Mesendoderm (in vitro differentiated cells): ENCODE measurements at regions not wholly inside any gene's neighbourhood (a gene's known extent, or its start where the extent isn't known, plus 50 kb on each side); places are given as distances from the start of the nearest gene placed in this dataset.

Experiments
- DNase-seq: peaks from one replicate; pipeline ENCODE4 v3.0.0; 2013
- H2AK5ac ChIP-seq: 2 replicates; pipeline ENCODE4 v1.6.1; 2013; ENCODE audit warnings: low read length, inconsistent platforms
- H2BK120ac ChIP-seq: 2 replicates; pipeline ENCODE4 v1.6.1; 2013; ENCODE audit warnings: low read depth, mild to moderate bottlenecking, low read length, moderate library complexity, mixed read lengths
- H2BK15ac ChIP-seq: replicated peaks from 2 replicates; pipeline ENCODE4 v1.6.1; 2013; ENCODE audit warnings: low read depth, mild to moderate bottlenecking, moderate library complexity
- H2BK5ac ChIP-seq: 2 replicates; pipeline ENCODE4 v1.6.1; 2013; ENCODE audit warnings: low read length, inconsistent platforms
- H3K18ac ChIP-seq: 2 replicates; pipeline ENCODE4 v1.6.1; 2013; ENCODE audit warnings: mild to moderate bottlenecking, low read length, mixed read lengths
- H3K23ac ChIP-seq: one replicate; pipeline ENCODE4 v1.6.1; 2013; ENCODE audit warnings: low read length
- H3K27ac ChIP-seq: 2 replicates; pipeline ENCODE4 v1.5.1; 2013; ENCODE audit warnings: low read depth, mild to moderate bottlenecking, inconsistent platforms, low read length, moderate library complexity
- H3K27me3 ChIP-seq: 2 replicates; pipeline ENCODE4 v1.6.1; 2013; ENCODE audit warnings: low read length, control low read depth, mild to moderate bottlenecking, inconsistent platforms; ENCODE audit not compliant: insufficient read depth, poor library complexity
- H3K36me3 ChIP-seq: 2 replicates; pipeline ENCODE4 v1.6.1; 2013; ENCODE audit warnings: low read length, inconsistent platforms; ENCODE audit not compliant: control insufficient read depth, insufficient read depth
- H3K4ac ChIP-seq: one replicate; pipeline ENCODE4 v1.6.1; 2013; ENCODE audit warnings: low read depth, mild to moderate bottlenecking, low read length, moderate library complexity
- H3K4me1 ChIP-seq: 2 replicates; pipeline ENCODE4 v1.6.1; 2013; ENCODE audit warnings: low read depth, low read length, inconsistent platforms; ENCODE audit not compliant: control insufficient read depth
- H3K4me2 ChIP-seq: 2 replicates; pipeline ENCODE4 v1.6.1; 2013; ENCODE audit warnings: low read length
- H3K4me3 ChIP-seq: 2 replicates; pipeline ENCODE4 v1.5.1; 2013; ENCODE audit warnings: mild to moderate bottlenecking, low read length
- H3K56ac ChIP-seq: one replicate; pipeline ENCODE4 v1.6.1; 2013; ENCODE audit warnings: low read length
- H3K79me1 ChIP-seq: 2 replicates; pipeline ENCODE4 v1.6.1; 2013; ENCODE audit warnings: low read length, inconsistent platforms
- H3K79me2 ChIP-seq: 2 replicates; pipeline ENCODE4 v1.6.1; 2013; ENCODE audit warnings: mild to moderate bottlenecking, low read length; ENCODE audit not compliant: control insufficient read depth, insufficient read depth
- H3K9ac ChIP-seq: 2 replicates; pipeline ENCODE4 v1.6.1; 2013; ENCODE audit warnings: low read length, inconsistent platforms
- H4K5ac ChIP-seq: one replicate; pipeline ENCODE4 v1.6.1; 2013; ENCODE audit warnings: low read length
- H4K8ac ChIP-seq: one replicate; pipeline ENCODE4 v1.6.1; 2013; ENCODE audit warnings: low read depth, mild to moderate bottlenecking, control low read depth, low read length, moderate library complexity
- WGBS: extraction: QIAGEN DNeasy Blood & Tissue Kit; methylation state at CpG from one replicate; pipeline ENCODE4 v1.1.7; 2013; ENCODE audit warnings: low lambda C conversion rate, missing lambda C conversion rate; ENCODE audit not compliant: insufficient coverage; ENCODE audit errors: extremely low coverage; 5-methylcytosine and 5-hydroxymethylcytosine counted together

DNA sequence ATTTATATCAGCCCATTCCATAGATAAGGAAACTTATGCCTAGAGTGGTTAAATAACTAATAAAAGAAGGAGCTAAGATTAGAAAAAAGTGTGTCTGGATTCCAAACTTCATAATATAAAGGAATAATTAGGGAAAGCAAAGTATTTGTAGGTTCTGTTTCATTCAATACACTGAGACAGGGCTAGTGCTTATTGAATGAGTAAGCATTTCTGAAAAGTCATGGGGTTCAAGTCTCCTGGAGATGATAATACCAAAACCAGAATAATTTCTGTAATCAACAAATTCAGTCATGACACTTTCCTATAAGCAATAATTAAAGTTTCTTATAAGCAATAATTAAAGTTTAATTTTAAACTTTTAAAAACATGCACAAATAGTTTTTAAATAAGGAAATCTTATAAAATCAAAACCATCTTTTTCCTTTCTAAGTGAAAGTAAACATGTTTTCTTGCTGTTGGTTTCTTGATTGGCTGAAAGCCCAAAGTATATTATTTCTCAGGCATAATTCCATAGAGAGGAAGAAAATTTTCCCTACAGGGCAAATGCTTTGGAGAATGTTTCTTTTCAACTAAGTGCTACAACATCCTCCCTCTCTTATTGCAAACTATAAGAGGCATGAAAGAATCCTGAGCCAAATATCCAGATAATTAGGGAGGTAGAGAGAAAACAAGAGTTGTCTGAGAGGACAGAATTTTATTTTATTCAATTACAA lies 510.2 kb downstream of the PRELID2 start:
- Histone ChIP-seq H3K4me2 (no peak overlapping the region), H4K5ac (no peak overlapping the region), H3K4me1 (no peaks in the 10 kb centered on the region), H3K4me3 (no peak overlapping the region), H3K9ac (no peak overlapping the region), H4K8ac (no peak overlapping the region), H2BK5ac (no peak overlapping the region), H3K56ac (no peak overlapping the region), H3K18ac (no peak overlapping the region), H2BK15ac (no peak overlapping the region), H3K79me2 (no peaks in the 10 kb centered on the region), H3K27ac (no peak overlapping the region), H2AK5ac (no peak overlapping the region), H2BK120ac (no peak overlapping the region), H3K23ac (no peak overlapping the region), H3K4ac (no peak overlapping the region), H3K79me1 (no peaks in the 10 kb centered on the region), H3K27me3 (no peaks in the 10 kb centered on the region), H3K36me3 (no peaks in the 10 kb centered on the region)
- no peak for DNase-seq

DNA sequence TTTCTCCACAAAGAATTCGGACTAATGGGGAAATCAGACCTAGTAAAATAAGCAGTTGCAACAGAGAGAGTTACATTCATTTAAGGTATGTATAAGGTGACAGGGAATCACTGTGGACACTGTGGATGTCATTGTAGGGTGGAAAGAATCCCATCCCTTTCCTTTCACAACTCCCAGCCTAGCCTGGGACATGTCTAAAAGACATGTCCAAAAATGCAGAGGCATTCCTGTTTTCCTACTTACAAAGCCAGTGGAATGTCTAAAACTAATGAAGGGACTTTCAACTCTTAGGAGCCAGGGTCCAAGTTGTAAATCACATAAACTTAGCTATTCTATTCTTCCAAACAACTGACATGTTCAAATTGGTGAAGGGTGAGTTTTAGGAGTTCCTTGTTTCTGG lies 511.0 kb downstream of the PRELID2 start:
- Histone ChIP-seq H2BK120ac (no peak overlapping the region), H3K23ac (no peak overlapping the region), H3K56ac (no peak overlapping the region), H4K5ac (no peak overlapping the region), H3K79me2 (no peaks in the 10 kb centered on the region), H3K9ac (no peak overlapping the region), H3K4me1 (no peaks in the 10 kb centered on the region), H3K4ac (no peak overlapping the region), H2BK15ac (no peak overlapping the region), H3K27ac (no peak overlapping the region), H3K79me1 (no peaks in the 10 kb centered on the region), H3K36me3 (no peaks in the 10 kb centered on the region), H2BK5ac (no peak overlapping the region), H4K8ac (no peak overlapping the region), H2AK5ac (no peak overlapping the region), H3K4me3 (no peak overlapping the region), H3K18ac (no peak overlapping the region), H3K27me3 (no peaks in the 10 kb centered on the region), H3K4me2 (no peak overlapping the region)
- DNase-seq = no peak
- WGBS = no CpG with 5 or more reads among the region's 1 CpG

DNA sequence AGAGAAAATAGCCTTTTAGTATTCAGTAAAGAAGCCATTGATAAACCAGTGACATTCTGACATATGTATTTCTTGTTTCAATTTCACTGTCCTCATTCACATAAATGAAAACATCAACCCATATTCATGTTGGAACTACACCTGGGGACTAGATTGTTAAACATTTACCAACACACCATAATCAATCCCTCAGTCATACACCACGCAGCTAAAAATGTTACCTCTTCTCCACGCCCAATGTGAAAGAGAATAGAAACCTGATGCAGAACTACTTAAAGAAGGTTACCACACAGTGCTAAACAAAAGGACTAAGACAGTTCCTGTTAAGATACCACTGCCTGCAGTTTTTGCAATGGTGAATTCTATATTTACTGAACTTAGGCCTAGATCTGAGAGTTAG lies 518.9 kb downstream of the PRELID2 start:
- no peak overlapping the region for H3K4me2 ChIP-seq
- H2BK5ac ChIP-seq = no peak overlapping the region
- H3K27ac ChIP-seq = no peak overlapping the region
- H3K27me3 ChIP-seq = no peaks in the 10 kb centered on the region
- H4K5ac ChIP-seq = no peak overlapping the region
- H3K79me1 ChIP-seq = no peaks in the 10 kb centered on the region
- no peak for DNase-seq
- H3K4ac ChIP-seq = no peak overlapping the region
- H3K4me1 ChIP-seq = no peaks in the 10 kb centered on the region
- no peaks in the 10 kb centered on the region for H3K36me3 ChIP-seq
- no peaks in the 10 kb centered on the region for H3K79me2 ChIP-seq
- no peak overlapping the region for H4K8ac ChIP-seq
- H3K4me3 ChIP-seq = no peak overlapping the region
- H2AK5ac ChIP-seq = no peak overlapping the region
- no peak overlapping the region for H2BK120ac ChIP-seq
- WGBS = no CpG with 5 or more reads among the region's 2 CpGs
- H3K23ac ChIP-seq = no peak overlapping the region
- H3K18ac ChIP-seq = no peak overlapping the region
- H3K9ac ChIP-seq = no peak overlapping the region
- H3K56ac ChIP-seq = no peak overlapping the region
- H2BK15ac ChIP-seq = no peak overlapping the region

DNA sequence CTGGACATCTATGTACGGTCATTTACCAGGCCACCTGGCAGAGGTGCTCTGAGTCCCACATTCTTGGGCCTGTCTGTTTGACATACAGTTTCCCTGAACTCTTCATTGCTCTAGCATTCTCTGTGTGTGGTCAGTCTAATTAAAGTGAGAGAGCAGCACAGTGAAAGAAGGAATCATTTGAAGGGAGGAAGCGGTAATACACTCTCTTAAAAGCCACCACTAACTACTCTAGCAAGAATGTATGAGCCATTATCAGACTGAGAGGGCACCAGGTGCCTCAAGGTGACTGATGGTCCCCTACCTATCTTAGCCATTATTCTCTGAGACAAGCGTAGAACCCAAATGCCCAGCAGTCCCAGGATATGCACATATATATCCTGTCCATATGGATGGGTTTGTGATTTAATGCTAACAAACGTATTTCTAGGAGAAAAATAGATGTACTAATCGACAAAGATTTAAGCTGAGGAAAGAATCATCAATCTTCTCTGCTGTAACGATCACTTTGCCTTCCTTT lies 527.2 kb downstream of the PRELID2 start:
- Histone ChIP-seq H4K8ac (no peak overlapping the region), H2AK5ac (no peak overlapping the region), H2BK120ac (no peak overlapping the region), H3K9ac (no peak overlapping the region), H3K27me3 (no peaks in the 10 kb centered on the region), H2BK15ac (no peak overlapping the region), H3K36me3 (no peaks in the 10 kb centered on the region), H3K79me2 (no peaks in the 10 kb centered on the region), H3K4me1 (no peaks in the 10 kb centered on the region), H3K4ac (no peak overlapping the region), H3K4me2 (no peak overlapping the region), H4K5ac (no peak overlapping the region), H2BK5ac (no peak overlapping the region), H3K56ac (no peak overlapping the region), H3K4me3 (no peak overlapping the region), H3K23ac (no peak overlapping the region), H3K27ac (no peak overlapping the region), H3K18ac (no peak overlapping the region), H3K79me1 (no peaks in the 10 kb centered on the region)
- no CpG with 5 or more reads among the region's 6 CpGs for WGBS
- no peak for DNase-seq

DNA sequence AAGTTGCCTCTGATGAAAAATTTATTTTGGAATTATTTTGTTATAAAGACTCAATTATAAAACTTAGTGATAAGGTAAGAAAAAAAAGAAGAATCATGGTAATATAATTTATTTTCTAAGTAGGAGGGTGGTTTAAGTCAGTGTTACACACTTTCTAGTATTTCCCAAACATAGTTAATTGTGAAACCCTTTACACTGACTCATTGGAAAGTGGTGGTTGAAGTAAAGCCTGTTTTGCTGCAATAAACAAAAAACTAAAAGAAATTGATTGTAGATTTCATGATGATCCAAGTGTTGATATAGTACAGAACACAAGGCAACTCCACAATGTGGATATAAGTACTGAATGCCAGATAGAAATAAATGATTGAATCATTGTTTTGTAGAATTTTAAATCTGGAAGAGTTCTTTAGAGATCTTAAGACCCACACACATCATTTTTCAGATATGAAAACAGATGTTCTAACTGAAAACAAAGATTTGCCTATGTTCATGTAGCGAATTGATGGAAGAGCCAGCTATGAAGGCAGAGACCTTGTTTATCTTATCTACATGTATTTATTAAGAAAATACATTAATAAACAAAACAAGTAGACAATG lies 539.8 kb downstream of the PRELID2 start:
- H3K27ac ChIP-seq = no peak overlapping the region
- no peak overlapping the region for H4K8ac ChIP-seq
- no peak overlapping the region for H2BK15ac ChIP-seq
- H3K4me2 ChIP-seq = no peak overlapping the region
- no peak overlapping the region for H2BK5ac ChIP-seq
- H3K79me2 ChIP-seq = no peaks in the 10 kb centered on the region
- no peak overlapping the region for H3K23ac ChIP-seq
- H2BK120ac ChIP-seq = no peak overlapping the region
- DNase-seq = no peak
- no peaks in the 10 kb centered on the region for H3K36me3 ChIP-seq
- H3K18ac ChIP-seq = no peak overlapping the region
- H3K4me3 ChIP-seq = no peak overlapping the region
- no peaks in the 10 kb centered on the region for H3K79me1 ChIP-seq
- no peak overlapping the region for H4K5ac ChIP-seq
- no peak overlapping the region for H3K4ac ChIP-seq
- no peak overlapping the region for H3K56ac ChIP-seq
- no CpG with 5 or more reads among the region's 1 CpG for WGBS
- H3K9ac ChIP-seq = no peak overlapping the region
- no peaks in the 10 kb centered on the region for H3K27me3 ChIP-seq
- no peak overlapping the region for H2AK5ac ChIP-seq
- no peaks in the 10 kb centered on the region for H3K4me1 ChIP-seq

DNA sequence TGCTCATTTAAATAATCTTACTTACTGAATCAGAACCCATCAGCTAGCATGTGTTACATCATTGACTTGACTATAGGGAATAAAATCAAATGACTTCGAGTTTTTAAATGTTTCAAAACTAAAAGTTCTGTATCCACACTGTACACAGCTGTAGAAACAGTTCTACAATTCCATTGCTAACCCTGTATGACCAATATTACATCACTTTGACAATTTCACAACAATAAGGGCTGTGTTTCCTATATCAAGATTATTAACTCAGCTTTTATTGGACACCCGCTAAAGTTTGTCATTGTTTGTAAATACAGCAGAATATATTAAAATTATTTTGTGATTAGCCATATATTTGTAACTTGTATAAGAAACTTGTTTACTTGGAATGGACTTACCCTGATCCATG lies 540.8 kb downstream of the PRELID2 start:
- no peak overlapping the region for H2BK5ac ChIP-seq
- no peak overlapping the region for H3K4me2 ChIP-seq
- no peak overlapping the region for H4K8ac ChIP-seq
- no peak overlapping the region for H2BK15ac ChIP-seq
- H4K5ac ChIP-seq = no peak overlapping the region
- H3K36me3 ChIP-seq = no peaks in the 10 kb centered on the region
- H3K4ac ChIP-seq = no peak overlapping the region
- H3K23ac ChIP-seq = no peak overlapping the region
- WGBS = no CpG with 5 or more reads among the region's 2 CpGs
- H3K18ac ChIP-seq = no peak overlapping the region
- H3K4me1 ChIP-seq = no peaks in the 10 kb centered on the region
- no peak overlapping the region for H3K56ac ChIP-seq
- H3K4me3 ChIP-seq = no peak overlapping the region
- DNase-seq = no peak
- H3K27me3 ChIP-seq = no peaks in the 10 kb centered on the region
- no peak overlapping the region for H2BK120ac ChIP-seq
- no peak overlapping the region for H3K9ac ChIP-seq
- no peaks in the 10 kb centered on the region for H3K79me1 ChIP-seq
- no peak overlapping the region for H2AK5ac ChIP-seq
- H3K79me2 ChIP-seq = no peaks in the 10 kb centered on the region
- no peak overlapping the region for H3K27ac ChIP-seq
